OCI-LY7 (cell line): ENCODE measurements at regions not wholly inside any gene's neighbourhood (a gene's known extent, or its start where the extent isn't known, plus 50 kb on each side); places are given as distances from the start of the nearest gene placed in this dataset.

Source experiments
- BruUV-seq: library from RNA; stranded (reverse); fragments of 400-500 nt; replicated peaks from 2 replicates; lab custom pipeline; 2021; lab: Mats Ljungman, UMichigan
- CTCF ChIA-PET: fragments of 300-600 bp; sonication (Branson Sonifier 250); formaldehyde crosslinking; loops from one replicate; lab custom pipeline; 2022; ENCODE audit warnings: antibody characterized with exemption; ENCODE audit not compliant: unreplicated experiment; lab: Charles Lee
- POLR2A ChIA-PET: fragments of 300-600 bp; sonication (Branson Sonifier 250); formaldehyde crosslinking; loops from one replicate; lab custom pipeline; 2022; ENCODE audit warnings: antibody characterized with exemption; lab: Charles Lee
- DNase-seq: peaks from one replicate; pipeline ENCODE4 v3.0.0-alpha.2; 2015; ENCODE audit warnings: low spot score
- H2AFZ ChIP-seq: fragments of 200-600 bp; sonication (generic), shearing (Covaris generic); 2 replicates; pipeline ENCODE4 v1.6.1; 2014; ENCODE audit warnings: mild to moderate bottlenecking, antibody characterized with exemption, low read length, moderate library complexity
- H3K27ac ChIP-seq: fragments of 200-600 bp; sonication (generic); 2 replicates; pipeline ENCODE4 v1.5.1; 2014; ENCODE audit warnings: mixed run types, low read depth, mild to moderate bottlenecking, moderate library complexity, low read length, inconsistent platforms; ENCODE audit not compliant: poor library complexity, severe bottlenecking
- H3K36me3 ChIP-seq: fragments of 200-600 bp; sonication (generic); 2 replicates; pipeline ENCODE4 v1.6.1; 2014; ENCODE audit warnings: mild to moderate bottlenecking, antibody characterized with exemption, low read length, moderate library complexity, mixed read lengths; ENCODE audit not compliant: insufficient read depth
- H3K4me1 ChIP-seq: fragments of 200-600 bp; sonication (generic); 2 replicates; pipeline ENCODE4 v1.5.1; 2014; ENCODE audit warnings: mild to moderate bottlenecking, low read length; ENCODE audit not compliant: insufficient read depth, poor library complexity, severe bottlenecking
- H3K4me2 ChIP-seq: fragments of 200-600 bp; sonication (generic); 2 replicates; pipeline ENCODE4 v1.6.1; 2014; ENCODE audit warnings: mild to moderate bottlenecking, low read length
- H3K4me3 ChIP-seq: fragments of 200-600 bp; sonication (generic); 2 replicates; pipeline ENCODE4 v1.5.1; 2014; ENCODE audit warnings: mild to moderate bottlenecking, low read depth, low read length; ENCODE audit not compliant: poor library complexity, severe bottlenecking
- H3K79me2 ChIP-seq: fragments of 200-600 bp; sonication (generic); 2 replicates; pipeline ENCODE4 v1.6.1; 2016; ENCODE audit warnings: low read depth, mild to moderate bottlenecking, low read length, moderate library complexity, mixed read lengths; ENCODE audit not compliant: insufficient read depth
- H3K9me2 ChIP-seq: fragments of 200-600 bp; sonication (generic); 2 replicates; pipeline ENCODE4 v1.6.1; 2016; ENCODE audit warnings: mild to moderate bottlenecking, low read length, mixed read lengths; ENCODE audit not compliant: insufficient read depth
- H3K9me3 ChIP-seq: fragments of 200-600 bp; sonication (generic); 2 replicates; pipeline ENCODE4 v1.6.1; 2014; ENCODE audit warnings: mild to moderate bottlenecking, mixed run types, low read length, mixed read lengths
- H4K20me1 ChIP-seq: fragments of 200-600 bp; sonication (generic); 2 replicates; pipeline ENCODE4 v1.6.1; 2014; ENCODE audit warnings: mild to moderate bottlenecking, antibody characterized with exemption, low read length, moderate library complexity, mixed read lengths; ENCODE audit not compliant: insufficient read depth
- CTCF ChIP-seq: fragments of 200-600 bp; sonication (generic); conservative IDR thresholded peaks from 2 replicates; pipeline ENCODE4 v1.5.1; 2014; ENCODE audit warnings: mild to moderate bottlenecking, antibody characterized with exemption, low read length, moderate library complexity, mixed read lengths
- EZH2phosphoT487 ChIP-seq: fragments of 200-600 bp; sonication (generic); IDR thresholded peaks from 2 replicates; pipeline ENCODE4 v1.6.1; 2018; ENCODE audit warnings: low read depth, borderline replicate concordance, mild to moderate bottlenecking, mixed run types, antibody characterized with exemption, low read length, moderate library complexity, mixed read lengths
- intact Hi-C: fragments of 100-400 bp; cut with micrococcal nuclease; formaldehyde crosslinking; loops from one replicate; pipeline ENCODE4 v1.10.0; 2022; ENCODE audit not compliant: unreplicated experiment

DNA sequence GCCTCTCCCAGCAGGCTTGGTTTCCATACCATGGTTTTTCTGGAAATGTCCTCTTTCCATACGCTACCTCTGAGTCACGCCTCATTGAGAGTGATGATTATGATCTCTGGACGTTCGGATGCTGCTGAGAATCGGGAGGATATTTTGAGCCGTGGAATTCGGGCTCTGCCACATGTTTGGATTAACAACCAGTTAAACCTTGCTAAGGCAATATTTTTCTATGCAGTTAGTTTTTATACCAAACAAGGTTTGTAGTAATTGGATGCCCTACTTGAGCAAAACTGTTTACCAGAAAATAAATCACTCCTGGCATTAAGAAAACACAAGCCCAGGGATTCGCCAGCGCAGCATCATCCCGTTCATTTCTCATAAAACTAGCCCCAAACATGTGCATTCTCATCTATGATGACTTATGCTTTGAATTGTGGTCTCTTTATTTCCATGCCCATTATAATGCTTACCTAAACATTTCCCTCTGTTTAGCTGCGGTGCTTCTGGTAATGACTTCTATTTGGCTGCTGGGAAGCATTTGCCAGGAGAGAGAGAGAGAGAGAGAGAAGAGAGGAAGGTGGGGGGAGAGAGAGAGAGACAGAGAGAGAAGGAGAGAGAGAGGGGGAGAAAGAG lies 198.9 kb downstream of the CLIC5 start:
- H3K27ac ChIP-seq, result no peak overlapping the region
- no peaks in the 10 kb centered on the region for H3K4me1 ChIP-seq
- no peaks in the 10 kb centered on the region for H3K36me3 ChIP-seq
- CTCF ChIA-PET, result no interaction called here
- no peak for TF ChIP-seq EZH2phosphoT487
- TF ChIP-seq CTCF, result no peak
- H3K9me2 ChIP-seq, result no peaks in the 10 kb centered on the region
- no peak for DNase-seq
- no TSS peak for BruUV-seq
- H3K79me2 ChIP-seq, result no peaks in the 10 kb centered on the region
- no peak overlapping the region for H3K4me3 ChIP-seq
- POLR2A ChIA-PET, result no interaction called here
- H2AFZ ChIP-seq, result no peak overlapping the region
- no peaks in the 10 kb centered on the region for H3K9me3 ChIP-seq
- no peak overlapping the region for H3K4me2 ChIP-seq
- intact Hi-C loops, result no loop called here
- H4K20me1 ChIP-seq, result no peaks in the 10 kb centered on the region

GRCh38 chr6:45815466-45816125 lies 200.1 kb downstream of the CLIC5 start:
- ChIA-PET CTCF (no interaction called here), POLR2A (interaction anchor here (0.6 kb wide), 1 partner anchor 1096 kb away, joined by 3 read pairs; no protein-coding TSS in a partner anchor)
- intact Hi-C loops, result no loop called here
- Histone ChIP-seq H4K20me1 (no peaks in the 10 kb centered on the region), H3K9me2 (no peaks in the 10 kb centered on the region), H3K4me3 (no peak overlapping the region), H2AFZ (no peak overlapping the region), H3K4me1 (no peaks in the 10 kb centered on the region), H3K4me2 (no peak overlapping the region), H3K27ac (no peak overlapping the region), H3K9me3 (no peaks in the 10 kb centered on the region), H3K79me2 (no peaks in the 10 kb centered on the region), H3K36me3 (no peaks in the 10 kb centered on the region)
- no TSS peak for BruUV-seq
- TF ChIP-seq EZH2phosphoT487 (no peak), CTCF (no peak)
- DNase-seq, result no peak

DNA sequence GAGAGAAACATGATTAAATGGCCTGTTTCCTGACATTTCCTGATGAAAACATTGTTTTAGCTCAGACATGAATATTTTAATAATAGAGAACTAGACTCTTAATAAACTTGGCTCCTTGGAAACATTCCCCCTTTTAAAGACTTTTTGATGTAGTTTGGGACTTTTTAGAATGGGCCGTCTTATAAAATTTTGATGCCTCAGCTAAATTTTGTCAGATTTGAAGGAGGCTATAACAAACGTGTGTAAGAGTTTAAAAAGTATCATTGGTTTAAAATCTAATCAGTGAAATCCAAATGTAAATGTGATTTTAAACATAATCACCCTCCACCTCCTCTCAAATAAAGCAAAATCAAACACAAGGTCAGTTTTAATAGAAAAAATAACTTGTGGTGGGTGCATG lies 200.9 kb downstream of the CLIC5 start:
- Histone ChIP-seq H4K20me1 (no peaks in the 10 kb centered on the region), H3K27ac (no peak overlapping the region), H3K4me1 (no peaks in the 10 kb centered on the region), H3K36me3 (no peaks in the 10 kb centered on the region), H3K4me3 (no peak overlapping the region), H3K9me3 (no peaks in the 10 kb centered on the region), H3K4me2 (no peak overlapping the region), H3K79me2 (no peaks in the 10 kb centered on the region), H3K9me2 (no peaks in the 10 kb centered on the region), H2AFZ (no peak overlapping the region)
- no peak for DNase-seq
- POLR2A ChIA-PET, result interaction anchor here (0.6 to 0.7 kb wide), 2 partner anchors 875 to 1095 kb away, joined by 3 to 4 read pairs; no protein-coding TSS in a partner anchor
- no TSS peak for BruUV-seq
- TF ChIP-seq EZH2phosphoT487, result no peak
- intact Hi-C loops, result no loop called here
- CTCF ChIA-PET, result no interaction called here
